B cell (primary cell): ENCODE measurements at regions not wholly inside any gene's neighbourhood (a gene's known extent, or its start where the extent isn't known, plus 50 kb on each side); places are given as distances from the start of the nearest gene placed in this dataset.

Source experiments
- CTCF ChIP-seq: fragments of 200-600 bp; IDR thresholded peaks from one replicate; pipeline ENCODE4 v1.8.0; 2022; ENCODE audit warnings: antibody characterized with exemption, mild to moderate bottlenecking
- EZH2 ChIP-seq: IDR thresholded peaks from 2 replicates; pipeline ENCODE4 v1.6.1; 2012; ENCODE audit warnings: borderline replicate concordance, low read depth, mild to moderate bottlenecking, moderate library complexity, low read length; ENCODE audit not compliant: insufficient read depth, poor library complexity, severe bottlenecking

- TF ChIP-seq CTCF (no peak), EZH2 (no peak)
Observed at GRCh38 chr12:28827861-28828260, 321.2 kb upstream of the FAR2 start.
